GM23248 (cell line): ENCODE measurements at regions not wholly inside any gene's neighbourhood (a gene's known extent, or its start where the extent isn't known, plus 50 kb on each side); places are given as distances from the start of the nearest gene placed in this dataset.

Source experiments
- DNase-seq: peaks from one replicate; pipeline ENCODE4 v3.0.0-alpha.2; 2015
- H2AFZ ChIP-seq: fragments of 200-600 bp; sonication (generic); 2 replicates; pipeline ENCODE4 v1.6.1; 2016; ENCODE audit warnings: antibody characterized with exemption
- H3F3A ChIP-seq: fragments of 200-600 bp; sonication (generic); 2 replicates; pipeline ENCODE4 v1.6.1; 2016; ENCODE audit warnings: mild to moderate bottlenecking, antibody characterized with exemption, mixed run types; ENCODE audit not compliant: insufficient read depth
- H3K27ac ChIP-seq: fragments of 200-600 bp; sonication (generic); 2 replicates; pipeline ENCODE4 v1.5.1; 2016; ENCODE audit warnings: mild to moderate bottlenecking
- H3K27me3 ChIP-seq: fragments of 200-600 bp; sonication (generic); replicated peaks from 2 replicates; pipeline ENCODE4 v1.6.1; 2016; ENCODE audit warnings: mild to moderate bottlenecking; ENCODE audit not compliant: insufficient read depth
- H3K36me3 ChIP-seq: fragments of 200-600 bp; sonication (generic); 2 replicates; pipeline ENCODE4 v1.6.1; 2016; ENCODE audit warnings: low read depth, mild to moderate bottlenecking
- H3K4me1 ChIP-seq: fragments of 200-600 bp; sonication (generic); 2 replicates; pipeline ENCODE4 v1.6.1; 2016; ENCODE audit warnings: mild to moderate bottlenecking; ENCODE audit not compliant: insufficient read depth
- H3K4me2 ChIP-seq: fragments of 200-600 bp; sonication (generic); one replicate; pipeline ENCODE4 v1.6.1; 2016; ENCODE audit warnings: mild to moderate bottlenecking; ENCODE audit not compliant: unreplicated experiment
- H3K4me3 ChIP-seq: fragments of 200-600 bp; sonication (generic); 2 replicates; pipeline ENCODE4 v1.5.1; 2016; ENCODE audit warnings: mild to moderate bottlenecking
- H3K79me2 ChIP-seq: fragments of 200-600 bp; sonication (generic); 2 replicates; pipeline ENCODE4 v1.6.1; 2016; ENCODE audit warnings: mild to moderate bottlenecking; ENCODE audit not compliant: insufficient read depth
- H3K9ac ChIP-seq: fragments of 200-600 bp; sonication (generic); 2 replicates; pipeline ENCODE4 v1.6.1; 2016; ENCODE audit warnings: mild to moderate bottlenecking
- H3K9me2 ChIP-seq: fragments of 200-600 bp; sonication (generic); 2 replicates; pipeline ENCODE4 v1.6.1; 2016; ENCODE audit warnings: mixed run types, mild to moderate bottlenecking, moderate library complexity; ENCODE audit not compliant: insufficient read depth
- H3K9me3 ChIP-seq: fragments of 200-600 bp; sonication (generic); one replicate; pipeline ENCODE4 v1.6.1; 2017; ENCODE audit warnings: low read depth
- H4K20me1 ChIP-seq: fragments of 200-600 bp; sonication (generic); 2 replicates; pipeline ENCODE4 v1.6.0; 2016; ENCODE audit not compliant: insufficient read depth
- EZH2 ChIP-seq: fragments of 200-600 bp; sonication (generic); IDR thresholded peaks from 2 replicates; pipeline ENCODE4 v1.6.1; 2018; ENCODE audit warnings: antibody characterized with exemption, mild to moderate bottlenecking; ENCODE audit not compliant: insufficient read depth, poor library complexity, severe bottlenecking
- EZH2phosphoT487 ChIP-seq: fragments of 200-600 bp; sonication (generic); IDR thresholded peaks from 2 replicates; pipeline ENCODE4 v1.6.1; 2018; ENCODE audit warnings: antibody characterized with exemption, moderate library complexity, mild to moderate bottlenecking, low read depth; ENCODE audit not compliant: insufficient read depth
- WGBS, 2 experiments: methylation state at CpG; one replicate each; pipeline ENCODE4 v1.1.6; 2015 to 2017; ENCODE audit warnings: low lambda C conversion rate in 2 of 2, low coverage in 1 of 2; ENCODE audit errors: missing lambda C conversion rate in 2 of 2; 5-methylcytosine and 5-hydroxymethylcytosine counted together
- in situ Hi-C: fragments of 300-500 bp; cut with MboI; formaldehyde crosslinking; loops from 2 replicates; pipeline ENCODE4 v1.15.0; 2020

GRCh38 chr5:110812639-110813038 lies 73.8 kb downstream of the SLC25A46 start:
- in situ Hi-C loops: no loop called here
- no peak overlapping the region for H3K4me2 ChIP-seq
- H4K20me1 ChIP-seq: no peaks in the 10 kb centered on the region
- H3K4me3 ChIP-seq: no peak overlapping the region
- TF ChIP-seq EZH2: no peak
- no peak for TF ChIP-seq EZH2phosphoT487
- H3K9me3 ChIP-seq: no peaks in the 10 kb centered on the region
- H3K9ac ChIP-seq: no peak overlapping the region
- H2AFZ ChIP-seq: no peak overlapping the region
- no peak overlapping the region for H3K27ac ChIP-seq
- 16 to 24% methylated on average over 3 of the region's 3 CpGs for WGBS, 2 experiments
- H3K36me3 ChIP-seq: no peaks in the 10 kb centered on the region
- no peak for DNase-seq
- no peaks in the 10 kb centered on the region for H3F3A ChIP-seq
- H3K27me3 ChIP-seq: 0 out of 2 replicates have a peak, but pooled peaks cover 3% of the 10 kb centered on the region
- no peaks in the 10 kb centered on the region for H3K79me2 ChIP-seq
- H3K9me2 ChIP-seq: no peaks in the 10 kb centered on the region
- no peaks in the 10 kb centered on the region for H3K4me1 ChIP-seq

GRCh38 chr5:110815916-110816605 lies 77.3 kb downstream of the SLC25A46 start:
- Histone ChIP-seq H3K9me3 (no peaks in the 10 kb centered on the region), H3F3A (no peaks in the 10 kb centered on the region), H3K79me2 (no peaks in the 10 kb centered on the region), H3K9ac (no peak overlapping the region), H3K27me3 (peaks cover 3% of the 10 kb centered on the region; the same call in 1 of the 2 replicates), H2AFZ (no peak overlapping the region), H3K27ac (no peak overlapping the region), H3K9me2 (no peaks in the 10 kb centered on the region), H3K36me3 (no peaks in the 10 kb centered on the region), H3K4me2 (no peak overlapping the region), H4K20me1 (no peaks in the 10 kb centered on the region), H3K4me3 (no peak overlapping the region), H3K4me1 (no peaks in the 10 kb centered on the region)
- DNase-seq: no peak
- no peak for TF ChIP-seq EZH2phosphoT487
- no peak for TF ChIP-seq EZH2
- WGBS, 2 experiments: 0 to 8% methylated on average over 1 of the region's 1 CpG
- in situ Hi-C loops: no loop called here

GRCh38 chr5:110817459-110817858 lies 78.7 kb downstream of the SLC25A46 start:
- Histone ChIP-seq H3K9me3 (no peaks in the 10 kb centered on the region), H3K9ac (no peak overlapping the region), H3K27me3 (peaks cover 3% of the 10 kb centered on the region; the same call in 1 of the 2 replicates), H4K20me1 (no peaks in the 10 kb centered on the region), H3K27ac (no peak overlapping the region), H3K4me3 (peak overlapping the region; percentile 12; the same call in 1 of the 2 replicates), H3F3A (no peaks in the 10 kb centered on the region), H3K4me2 (peak overlapping the region; percentile 34), H3K4me1 (no peaks in the 10 kb centered on the region), H3K9me2 (no peaks in the 10 kb centered on the region), H3K36me3 (no peaks in the 10 kb centered on the region), H2AFZ (no peak overlapping the region), H3K79me2 (no peaks in the 10 kb centered on the region)
- 48 to 53% methylated on average over 7 of the region's 7 CpGs for WGBS, 2 experiments
- TF ChIP-seq EZH2phosphoT487 (no peak), EZH2 (no peak)
- DNase-seq: peak; percentile 8
- in situ Hi-C loops: no loop called here

GRCh38 chr5:110823571-110823970 lies 84.8 kb downstream of the SLC25A46 start:
- in situ Hi-C loops: no loop called here
- no peaks in the 10 kb centered on the region for H3K9me2 ChIP-seq
- no peaks in the 10 kb centered on the region for H3K36me3 ChIP-seq
- no peak for TF ChIP-seq EZH2
- TF ChIP-seq EZH2phosphoT487: no peak
- no peak overlapping the region for H2AFZ ChIP-seq
- no peak for DNase-seq
- no peak overlapping the region for H3K4me3 ChIP-seq
- H3K79me2 ChIP-seq: no peaks in the 10 kb centered on the region
- H4K20me1 ChIP-seq: no peaks in the 10 kb centered on the region
- H3K27me3 ChIP-seq: no peaks in the 10 kb centered on the region; the same call in 1 of the 2 replicates
- H3F3A ChIP-seq: no peaks in the 10 kb centered on the region
- no peak overlapping the region for H3K4me2 ChIP-seq
- no peaks in the 10 kb centered on the region for H3K4me1 ChIP-seq
- H3K9ac ChIP-seq: no peak overlapping the region
- WGBS, 2 experiments: 23 to 26% methylated on average over 5 of the region's 5 CpGs
- peaks cover 3% of the 10 kb centered on the region for H3K9me3 ChIP-seq
- no peak overlapping the region for H3K27ac ChIP-seq
